ENCODE measurements at regions not wholly inside any gene's neighbourhood (a gene's known extent, or its start where the extent isn't known, plus 50 kb on each side); places are given as distances from the start of the nearest gene placed in this dataset.

DNA sequence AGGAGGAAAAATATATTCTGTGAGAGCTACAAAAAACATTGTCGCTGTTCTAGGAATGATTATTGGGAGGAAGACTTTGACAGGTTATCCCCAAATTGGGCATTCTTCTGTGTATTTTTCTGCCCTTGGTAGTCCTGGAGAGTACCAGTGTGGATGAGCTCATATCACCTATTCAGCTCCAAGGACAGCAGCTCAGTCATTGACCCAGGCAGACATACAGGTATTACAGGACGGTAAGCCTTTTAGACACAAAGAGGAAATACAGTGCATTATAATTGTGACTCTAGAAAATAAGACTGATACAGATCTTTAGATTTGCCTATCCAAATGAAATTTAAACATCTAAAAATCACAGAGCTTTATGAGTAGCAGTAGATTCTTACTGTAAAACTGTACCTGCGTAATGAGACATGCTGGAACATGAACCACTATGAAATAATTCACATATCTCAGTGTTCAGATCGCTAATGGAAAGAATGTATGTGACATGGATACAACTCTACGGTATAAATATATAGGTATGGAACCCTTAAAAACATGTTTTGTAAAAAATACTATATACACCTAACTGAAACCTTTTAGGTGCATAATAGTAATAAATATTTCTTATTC, 56.0 kb downstream of the PLK2 start:
- TF ChIP-seq, protein P1, sequence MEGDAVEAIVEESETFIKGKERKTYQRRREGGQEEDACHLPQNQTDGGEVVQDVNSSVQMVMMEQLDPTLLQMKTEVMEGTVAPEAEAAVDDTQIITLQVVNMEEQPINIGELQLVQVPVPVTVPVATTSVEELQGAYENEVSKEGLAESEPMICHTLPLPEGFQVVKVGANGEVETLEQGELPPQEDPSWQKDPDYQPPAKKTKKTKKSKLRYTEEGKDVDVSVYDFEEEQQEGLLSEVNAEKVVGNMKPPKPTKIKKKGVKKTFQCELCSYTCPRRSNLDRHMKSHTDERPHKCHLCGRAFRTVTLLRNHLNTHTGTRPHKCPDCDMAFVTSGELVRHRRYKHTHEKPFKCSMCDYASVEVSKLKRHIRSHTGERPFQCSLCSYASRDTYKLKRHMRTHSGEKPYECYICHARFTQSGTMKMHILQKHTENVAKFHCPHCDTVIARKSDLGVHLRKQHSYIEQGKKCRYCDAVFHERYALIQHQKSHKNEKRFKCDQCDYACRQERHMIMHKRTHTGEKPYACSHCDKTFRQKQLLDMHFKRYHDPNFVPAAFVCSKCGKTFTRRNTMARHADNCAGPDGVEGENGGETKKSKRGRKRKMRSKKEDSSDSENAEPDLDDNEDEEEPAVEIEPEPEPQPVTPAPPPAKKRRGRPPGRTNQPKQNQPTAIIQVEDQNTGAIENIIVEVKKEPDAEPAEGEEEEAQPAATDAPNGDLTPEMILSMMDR (IDR thresholded peaks at IDR 0.05): no peak

DNA sequence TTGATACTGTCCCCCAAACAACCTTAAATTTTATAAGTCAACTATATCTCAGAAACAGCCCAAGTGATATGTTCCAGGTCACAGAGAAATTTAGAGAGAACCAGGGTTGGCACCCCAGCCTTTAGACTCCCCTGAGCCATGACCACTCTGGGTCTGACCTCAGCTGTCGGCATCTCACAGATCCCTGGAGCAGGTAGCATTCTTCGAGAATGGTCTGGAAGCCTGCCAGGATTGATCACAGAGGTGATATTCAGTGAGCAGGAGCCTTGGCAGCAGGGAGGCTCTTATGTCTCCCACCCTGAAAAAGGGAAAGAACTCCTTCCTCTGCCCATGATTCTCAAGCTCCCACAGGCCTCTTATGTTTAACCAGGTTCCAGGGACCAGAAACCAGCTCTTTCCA, 58.2 kb downstream of the PLK2 start:
- TF ChIP-seq, protein P1 (IDR thresholded peaks at IDR 0.05): no peak

GRCh38 chr5:58400737-58401136, 59.1 kb downstream of the PLK2 start:
- TF ChIP-seq, protein P1 (IDR thresholded peaks at IDR 0.05): no peak

DNA sequence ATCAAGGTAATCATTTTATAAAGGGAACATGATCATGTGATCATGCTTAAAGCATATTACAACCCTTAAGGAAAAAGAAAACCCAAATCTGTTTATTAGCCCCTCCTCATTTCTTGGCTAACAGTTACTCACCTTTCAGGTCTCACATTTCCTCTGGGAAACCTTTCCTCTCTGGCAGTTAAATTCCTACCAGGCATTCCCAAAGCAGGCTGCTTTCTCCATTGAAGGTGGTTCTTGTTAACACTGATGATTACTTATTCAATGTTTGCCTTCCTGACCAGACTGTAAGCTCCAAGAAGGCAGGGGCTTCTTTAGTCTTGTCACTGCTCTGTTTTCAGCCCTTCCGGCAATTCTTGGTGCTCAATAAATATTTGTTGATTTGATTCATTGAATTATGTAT, 59.9 kb downstream of the PLK2 start:
- TF ChIP-seq, protein P1 (IDR thresholded peaks at IDR 0.05): no peak

DNA sequence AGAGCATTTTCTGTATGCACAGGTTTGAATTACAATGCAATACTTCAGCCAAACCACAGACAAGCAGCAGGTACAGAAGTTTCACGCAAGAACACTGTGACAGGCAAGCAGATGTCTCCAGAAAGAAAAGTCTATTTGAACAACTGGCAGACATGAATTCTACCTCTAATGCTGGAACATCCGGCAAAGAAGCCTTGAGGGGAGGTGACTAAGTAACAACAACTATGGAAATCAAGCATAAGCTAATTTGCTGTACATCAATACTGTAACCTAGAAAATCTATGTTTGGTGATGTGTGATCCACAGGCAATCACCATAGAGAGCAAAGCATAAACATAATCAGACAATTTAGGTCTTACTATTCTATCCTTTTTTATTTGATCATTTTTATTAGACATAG, 65.5 kb downstream of the PLK2 start:
- TF ChIP-seq, protein P1 (IDR thresholded peaks at IDR 0.05): no peak

- TF ChIP-seq, protein P1 (IDR thresholded peaks at IDR 0.05): no peak
Observed at GRCh38 chr5:58393716-58394115, 66.2 kb downstream of the PLK2 start.

GRCh38 chr5:58392496-58392895, 67.4 kb downstream of the PLK2 start:
- TF ChIP-seq, protein P1 (IDR thresholded peaks at IDR 0.05): no peak

DNA sequence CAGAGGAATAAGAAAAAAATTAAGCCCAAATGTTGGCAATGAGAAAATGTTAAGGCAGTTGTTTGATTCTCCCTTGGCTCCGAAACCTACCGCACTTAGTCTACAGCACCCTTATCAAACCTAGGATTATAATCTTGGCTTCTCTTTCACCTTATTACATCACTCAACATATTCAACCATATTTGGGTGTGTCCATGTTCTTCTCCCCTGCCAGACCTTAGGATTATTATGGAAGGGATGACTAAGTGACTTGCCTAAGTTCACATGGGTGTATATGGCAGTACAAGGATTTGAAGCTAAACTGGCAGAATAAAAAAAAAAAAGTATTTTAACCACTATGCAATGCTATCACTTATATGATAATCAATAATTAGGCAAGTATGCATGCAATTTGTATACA, 76.4 kb downstream of the PLK2 start:
- TF ChIP-seq, protein P1 (IDR thresholded peaks at IDR 0.05): no peak
